LNCAP (cell line): ENCODE measurements at regions not wholly inside any gene's neighbourhood (a gene's known extent, or its start where the extent isn't known, plus 50 kb on each side); places are given as distances from the start of the nearest gene placed in this dataset.

ENCODE experiments used
- CTCF ChIP-seq: fragments of 450-650 bp; IDR thresholded peaks from 2 replicates; pipeline ENCODE4 v1.5.1; 2017; ENCODE audit warnings: mild to moderate bottlenecking

GRCh38 chr5:124583469-124584350 lies 162.7 kb downstream of the ZNF608 start:
- no peak for TF ChIP-seq CTCF

DNA sequence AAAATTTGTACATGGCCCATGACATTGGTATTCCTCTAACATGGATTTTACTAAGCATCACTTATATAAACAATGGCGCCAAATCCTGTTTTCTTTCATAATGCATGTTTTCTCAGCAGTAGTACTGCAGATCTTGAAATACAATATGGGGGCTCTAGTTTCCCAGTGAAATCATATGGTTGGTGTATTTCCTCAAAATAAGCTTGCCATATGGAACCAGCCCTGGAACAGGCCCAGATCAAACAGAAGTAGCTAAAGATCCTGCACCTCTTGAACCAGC lies 163.9 kb downstream of the ZNF608 start:
- no peak for TF ChIP-seq CTCF

DNA sequence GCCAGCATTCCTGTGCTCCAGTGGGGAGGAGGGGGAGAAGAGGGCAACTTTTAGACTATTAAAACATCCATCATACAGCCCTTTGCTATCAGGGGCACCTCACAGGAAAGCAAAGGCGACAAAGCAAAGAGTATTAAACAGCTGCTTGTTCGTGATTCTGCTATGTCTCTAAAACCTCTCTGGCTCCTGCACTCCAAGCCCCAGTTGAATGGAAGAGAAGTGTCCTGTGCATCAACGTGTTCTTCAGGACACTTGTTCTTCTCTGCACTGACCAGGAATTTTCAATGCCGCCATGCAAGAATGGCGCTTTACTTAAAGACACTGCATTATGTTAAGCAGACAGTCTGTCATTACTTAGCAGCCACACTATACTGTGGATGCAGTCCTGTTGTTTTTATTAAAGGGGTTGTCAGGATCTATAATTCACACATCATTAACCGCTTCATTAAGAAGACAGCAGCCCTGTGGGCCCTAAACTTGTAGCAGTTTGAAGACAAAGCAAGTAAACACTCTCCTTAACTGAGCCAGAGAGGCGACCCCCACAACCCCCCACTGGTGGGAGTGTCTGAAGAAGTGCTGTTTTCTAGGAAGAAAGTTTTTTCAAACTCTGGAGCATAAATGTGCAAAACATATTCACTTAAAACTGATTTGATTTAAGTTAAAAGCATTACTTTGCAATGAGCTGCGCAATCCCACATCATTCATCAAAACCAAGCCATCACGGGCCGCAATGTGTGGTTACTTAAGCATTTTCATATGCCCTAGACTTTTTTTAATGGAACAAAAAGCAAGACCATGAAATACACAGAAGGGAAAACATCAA lies 164.5 kb downstream of the ZNF608 start:
- TF ChIP-seq CTCF: no peak

DNA sequence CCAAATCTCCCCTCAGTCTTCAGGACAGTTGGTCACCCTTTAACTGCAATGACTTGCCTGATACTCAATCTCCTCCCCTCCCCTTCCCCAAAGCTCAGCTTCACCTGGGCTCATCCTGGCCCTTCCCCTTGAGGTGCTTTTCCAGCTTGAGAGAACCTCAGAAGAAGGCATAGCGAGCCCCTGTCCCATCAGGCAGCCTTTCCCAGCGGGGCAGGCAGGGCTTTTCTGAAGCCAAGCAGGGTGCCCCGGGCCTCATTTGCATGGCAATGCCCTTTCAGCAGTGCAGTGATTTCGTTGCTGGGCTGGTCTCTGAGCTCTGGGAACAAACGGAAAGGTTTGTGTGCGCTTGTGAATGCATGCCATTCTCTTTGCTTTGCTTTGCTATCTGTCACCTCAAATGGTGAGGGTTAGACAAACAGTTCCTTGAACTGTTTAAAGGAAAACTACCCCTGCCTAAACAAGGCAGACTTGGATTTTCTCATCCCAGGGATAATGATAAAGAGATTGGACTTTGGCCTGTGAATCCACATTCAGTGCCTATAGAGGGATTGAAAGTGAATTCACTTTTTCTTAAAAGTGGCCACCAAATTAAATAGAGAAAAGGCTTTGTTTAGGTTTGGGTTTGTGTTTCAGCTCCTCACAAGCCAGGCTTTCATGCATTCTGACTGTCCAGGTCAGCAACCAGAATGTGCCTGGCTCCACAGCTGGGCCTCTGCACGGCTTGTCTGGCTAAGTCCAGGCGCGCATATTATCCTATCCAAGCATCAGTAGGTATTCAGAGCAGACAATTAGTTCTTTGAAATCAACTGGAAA lies 165.3 kb downstream of the ZNF608 start:
- no peak for TF ChIP-seq CTCF

DNA sequence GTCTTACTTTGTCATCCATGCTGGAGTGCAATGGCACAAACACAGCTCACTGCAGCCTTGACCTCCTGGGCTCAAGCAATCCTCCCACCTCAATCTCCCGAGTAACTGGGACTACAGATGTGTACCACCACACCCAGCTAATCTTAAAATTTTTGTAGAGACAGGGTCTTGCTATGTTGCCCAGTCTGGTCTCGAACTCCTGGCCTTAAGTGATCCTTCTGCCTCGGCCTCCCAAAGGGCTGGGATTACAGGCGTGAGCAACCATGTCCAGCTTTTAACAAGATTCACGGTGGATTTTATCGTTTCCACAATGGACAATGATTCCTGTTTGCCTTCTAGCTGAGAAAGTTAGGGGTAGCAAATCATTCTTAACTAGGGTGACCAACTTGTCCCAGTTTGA lies 165.9 kb downstream of the ZNF608 start:
- TF ChIP-seq CTCF: no peak

DNA sequence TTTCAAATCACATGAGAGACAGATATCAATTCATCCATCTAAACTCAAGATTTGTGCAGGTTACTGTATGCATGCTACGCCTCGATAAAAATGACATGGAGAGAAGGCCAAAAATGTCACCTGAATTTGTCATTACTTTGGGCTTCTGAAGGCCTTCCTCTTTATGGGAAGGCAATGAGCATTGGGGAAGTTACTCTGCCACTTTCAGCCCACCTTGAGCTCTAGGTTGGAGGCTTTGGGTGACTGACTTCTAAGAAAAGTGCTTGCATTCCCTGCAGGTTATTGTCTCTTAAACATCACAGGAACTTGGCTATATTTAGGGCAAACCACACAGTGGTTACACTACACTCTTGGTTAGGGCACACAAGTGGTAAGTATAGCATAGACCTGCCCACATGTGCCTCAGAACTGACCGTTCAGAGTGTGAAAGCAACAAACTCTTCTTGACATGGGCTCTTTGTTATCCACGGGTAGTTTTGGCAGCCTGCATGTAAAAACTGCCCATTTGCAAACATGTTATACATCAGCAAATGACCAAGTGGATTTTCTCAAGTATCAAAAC lies 169.5 kb downstream of the ZNF608 start:
- no peak for TF ChIP-seq CTCF

DNA sequence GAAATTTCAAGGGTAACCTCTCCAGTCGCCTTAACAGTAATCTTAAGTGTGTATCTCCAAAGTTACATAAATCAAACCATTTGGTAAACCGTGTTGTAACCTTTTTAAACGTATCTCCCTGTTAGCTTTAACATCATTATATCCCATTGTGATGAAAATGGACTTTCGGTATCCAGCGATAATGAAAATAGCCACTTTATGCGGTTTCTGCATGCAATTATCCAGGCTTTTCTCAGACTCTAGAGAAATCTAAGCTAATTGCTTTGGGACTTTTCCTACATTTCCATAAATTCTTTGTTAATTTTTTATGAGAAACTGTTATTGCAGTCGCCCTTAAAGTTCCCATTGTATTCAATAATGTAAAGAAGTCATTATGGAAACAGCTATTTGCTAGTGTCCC lies 170.7 kb downstream of the ZNF608 start:
- TF ChIP-seq CTCF: no peak
